Kidney epithelial cell (primary cell): ENCODE measurements at regions not wholly inside any gene's neighbourhood (a gene's known extent, or its start where the extent isn't known, plus 50 kb on each side); places are given as distances from the start of the nearest gene placed in this dataset.
A peak's percentile ranks its signal among the peaks of the same experiment; 100 is the strongest.

Experiments used
- DNase-seq: peaks from one replicate; pipeline ENCODE4 v3.0.0-alpha.2; 2010; ENCODE audit warnings: low read depth
- H3K27me3 ChIP-seq: 2 replicates; pipeline ENCODE4 v1.6.0; 2011; ENCODE audit warnings: low read length; ENCODE audit not compliant: control insufficient read depth, insufficient read depth
- H3K36me3 ChIP-seq: 2 replicates; pipeline ENCODE4 v1.5.1; 2011; ENCODE audit warnings: low read length; ENCODE audit not compliant: control insufficient read depth, insufficient read depth
- H3K4me3 ChIP-seq: 2 replicates; pipeline ENCODE4 v1.5.1; 2011; ENCODE audit warnings: low read depth, mild to moderate bottlenecking, control low read depth, low read length
- CTCF ChIP-seq: IDR thresholded peaks from 2 replicates; pipeline ENCODE4 v1.5.1; 2011; ENCODE audit warnings: mild to moderate bottlenecking, moderate library complexity, low read length, control low read depth, inconsistent platforms; ENCODE audit not compliant: insufficient read depth, poor library complexity, severe bottlenecking

- no peak overlapping the region for H3K4me3 ChIP-seq
Measured at GRCh38 chr21:35614396-35614921, 445.9 kb downstream of the SETD4 start.

GRCh38 chr21:35611708-35612132 lies 448.6 kb downstream of the SETD4 start:
- TF ChIP-seq CTCF, result no peak
- no peak for DNase-seq
- H3K4me3 ChIP-seq, result no peak overlapping the region
- no peaks in the 10 kb centered on the region for H3K36me3 ChIP-seq
- no peaks in the 10 kb centered on the region for H3K27me3 ChIP-seq

More at GRCh38 chr21:35614396-35614921, 445.9 kb downstream of the SETD4 start:
- Histone ChIP-seq H3K27me3 (no peaks in the 10 kb centered on the region), H3K36me3 (no peaks in the 10 kb centered on the region)
- DNase-seq, result peak; percentile 55
- TF ChIP-seq CTCF, result no peak

- Histone ChIP-seq H3K4me3 (no peak overlapping the region), H3K36me3 (no peaks in the 10 kb centered on the region), H3K27me3 (no peaks in the 10 kb centered on the region)
- no peak for TF ChIP-seq CTCF
- DNase-seq, result no peak
Measured at GRCh38 chr21:35609263-35609662, 451.1 kb downstream of the SETD4 start.

- no peak for DNase-seq
- TF ChIP-seq CTCF, result no peak
- no peak overlapping the region for H3K4me3 ChIP-seq
- H3K27me3 ChIP-seq, result no peaks in the 10 kb centered on the region
- H3K36me3 ChIP-seq, result no peaks in the 10 kb centered on the region
Measured at GRCh38 chr21:35607406-35607805, 452.9 kb downstream of the SETD4 start.

- TF ChIP-seq CTCF, result no peak
- Histone ChIP-seq H3K4me3 (no peak overlapping the region), H3K36me3 (no peaks in the 10 kb centered on the region), H3K27me3 (no peaks in the 10 kb centered on the region)
- no peak for DNase-seq
Measured at GRCh38 chr21:35606578-35606977, 453.7 kb downstream of the SETD4 start.

GRCh38 chr21:35606146-35606545 lies 454.2 kb downstream of the SETD4 start:
- Histone ChIP-seq H3K36me3 (no peaks in the 10 kb centered on the region), H3K4me3 (no peak overlapping the region), H3K27me3 (no peaks in the 10 kb centered on the region)
- TF ChIP-seq CTCF, result no peak
- DNase-seq, result no peak
